ENCODE measurements at regions not wholly inside any gene's neighbourhood (a gene's known extent, or its start where the extent isn't known, plus 50 kb on each side); places are given as distances from the start of the nearest gene placed in this dataset.

GRCh38 chr10:121302541-121303180, 295.6 kb downstream of the FGFR2 start:
- TF ChIP-seq CBX3 (IDR thresholded peaks at IDR 0.05; ENCODE audit: low read depth) (no peak), RAD21 (IDR thresholded peaks at IDR 0.05; ENCODE audit: low read depth) (peak; percentile 40), ZFX (IDR thresholded peaks at IDR 0.05) (no peak), CTCF (IDR thresholded peaks at IDR 0.05 in 2 of 3, conservative IDR thresholded peaks at IDR 0.05 in 1 of 3; ENCODE audit: borderline replicate concordance in 1 of 3, insufficient read depth in 1 of 3, low read depth in 2 of 3, low read length in 2 of 3) (peak in 1 of 3 experiments; percentile 15; a peak in 1 of 6 replicates)
- Histone ChIP-seq H3K36me3 (ENCODE audit: control insufficient read depth in 1 of 2, insufficient read depth in 2 of 2, low read length in 2 of 2) (no peaks in the 10 kb centered on the region), H3K79me2 (ENCODE audit: insufficient read depth, low read length) (no peaks in the 10 kb centered on the region), H3K27me3 (ENCODE audit: insufficient read depth, low read length) (0 out of 2 replicates have a peak, but pooled peaks cover 5% of the 10 kb centered on the region), H3K4me3 (replicated peaks in 1 of 2; ENCODE audit: low read depth in 1 of 2, low read length in 2 of 2) (no peak overlapping the region), H3K27ac (ENCODE audit: low read depth, low read length) (no peak overlapping the region), H3K9ac (ENCODE audit: low read length) (no peak overlapping the region), H4K20me1 (ENCODE audit: insufficient read depth) (no peaks in the 10 kb centered on the region), H3K4me2 (ENCODE audit: low read length) (no peak overlapping the region), H2AFZ (ENCODE audit: low read depth, low read length, poor library complexity, severe bottlenecking) (no peak overlapping the region), H3K4me1 (ENCODE audit: control insufficient read depth in 1 of 2, insufficient read depth in 2 of 2, low read length in 2 of 2) (0 out of 4 replicates have a peak, but pooled peaks cover 0 to 3% of the 10 kb centered on the region in 2 experiments), H3K9me2 (ENCODE audit: insufficient read depth) (no peaks in the 10 kb centered on the region), H3K9me3 (ENCODE audit: control insufficient read depth in 1 of 2, insufficient read depth in 1 of 2, low read depth in 1 of 2, low read length in 2 of 2) (no peaks in the 10 kb centered on the region)
- RAD21 ChIA-PET (ENCODE audit: low non-redundant PET in 1 of 2, low total read pairs in 2 of 2, uncharacterized antibody in 2 of 2, unreplicated experiment in 2 of 2), result no interaction called here
- no peak for DNase-seq (ENCODE audit: low read depth, low spot score)
- CTCF ChIA-PET, result no interaction called here
- no TSS peak for BruUV-seq (replicated peaks)
- POLR2A ChIA-PET, result no interaction called here
- intact Hi-C loops (cut with micrococcal nuclease), result no loop called here
- no peak for ATAC-seq

- DNase-seq (ENCODE audit: low read depth, low spot score), result no peak
- Histone ChIP-seq H3K9me2 (ENCODE audit: insufficient read depth) (no peaks in the 10 kb centered on the region), H3K4me2 (ENCODE audit: low read length) (no peak overlapping the region), H3K9me3 (ENCODE audit: control insufficient read depth in 1 of 2, insufficient read depth in 1 of 2, low read depth in 1 of 2, low read length in 2 of 2) (no peaks in the 10 kb centered on the region), H2AFZ (ENCODE audit: low read depth, low read length, poor library complexity, severe bottlenecking) (no peak overlapping the region), H3K9ac (ENCODE audit: low read length) (no peak overlapping the region), H4K20me1 (ENCODE audit: insufficient read depth) (no peaks in the 10 kb centered on the region), H3K27me3 (ENCODE audit: insufficient read depth, low read length) (0 out of 2 replicates have a peak, but pooled peaks cover 5% of the 10 kb centered on the region), H3K4me1 (ENCODE audit: control insufficient read depth in 1 of 2, insufficient read depth in 2 of 2, low read length in 2 of 2) (0 out of 4 replicates have a peak, but pooled peaks cover 0 to 5% of the 10 kb centered on the region in 2 experiments), H3K4me3 (replicated peaks in 1 of 2; ENCODE audit: low read depth in 1 of 2, low read length in 2 of 2) (no peak overlapping the region), H3K36me3 (ENCODE audit: control insufficient read depth in 1 of 2, insufficient read depth in 2 of 2, low read length in 2 of 2) (no peaks in the 10 kb centered on the region), H3K79me2 (ENCODE audit: insufficient read depth, low read length) (no peaks in the 10 kb centered on the region), H3K27ac (ENCODE audit: low read depth, low read length) (no peak overlapping the region)
- ChIA-PET POLR2A (no interaction called here), CTCF (no interaction called here), RAD21 (ENCODE audit: low non-redundant PET in 1 of 2, low total read pairs in 2 of 2, uncharacterized antibody in 2 of 2, unreplicated experiment in 2 of 2) (no interaction called here)
- TF ChIP-seq EGR1 (IDR thresholded peaks at IDR 0.05; ENCODE audit: low read depth), result no peak
- TF ChIP-seq ELF1 (IDR thresholded peaks at IDR 0.05; ENCODE audit: borderline replicate concordance, low read depth), result no peak
- TF ChIP-seq MAX (IDR thresholded peaks at IDR 0.05), result no peak
- no peak for TF ChIP-seq POLR2AphosphoS5 (IDR thresholded peaks at IDR 0.05; ENCODE audit: low read depth, low read length)
- no peak for TF ChIP-seq EZH2 (IDR thresholded peaks at IDR 0.05)
- no peak for TF ChIP-seq SRF (IDR thresholded peaks at IDR 0.05; ENCODE audit: low read depth)
- TF ChIP-seq TCF7L2 (IDR thresholded peaks at IDR 0.05; ENCODE audit: borderline replicate concordance, extremely low read depth, insufficient read depth, insufficient read length), result no peak
- no peak for TF ChIP-seq ZNF274 (IDR thresholded peaks at IDR 0.05; ENCODE audit: low read depth, low read length)
- TF ChIP-seq POLR2A (IDR thresholded peaks at IDR 0.05; ENCODE audit: borderline replicate concordance, extremely low read depth, insufficient read depth, insufficient read length), result no peak
- no peak for TF ChIP-seq CBX3 (IDR thresholded peaks at IDR 0.05; ENCODE audit: low read depth)
- TF ChIP-seq CEBPB (IDR thresholded peaks at IDR 0.05; ENCODE audit: low read depth), result no peak
- no peak for TF ChIP-seq ZBTB33 (IDR thresholded peaks at IDR 0.05; ENCODE audit: extremely low read depth, insufficient replicate concordance, low read length)
- no peak for ATAC-seq
- BruUV-seq (replicated peaks), result no TSS peak
- intact Hi-C loops (cut with micrococcal nuclease), result no loop called here
Measured at GRCh38 chr10:121303287-121303890, 294.9 kb downstream of the FGFR2 start.
